Jurkat, Clone E6-1 (cell line): ENCODE measurements at regions not wholly inside any gene's neighbourhood (a gene's known extent, or its start where the extent isn't known, plus 50 kb on each side); places are given as distances from the start of the nearest gene placed in this dataset.

Experiments
- DNase-seq: peaks from one replicate; pipeline ENCODE4 v3.0.0-alpha.2; 2011; ENCODE audit warnings: low read depth, low spot score
- H3K4me3 ChIP-seq: 2 replicates; pipeline ENCODE4 v1.5.1; 2011; ENCODE audit warnings: mild to moderate bottlenecking, low read length, control low read depth, moderate library complexity

GRCh38 chr5:166058660-166059059 is 2232.8 kb upstream of the WWC1 start:
- DNase-seq: no peak
- no peak overlapping the region for H3K4me3 ChIP-seq

GRCh38 chr5:166062094-166062493 is 2229.4 kb upstream of the WWC1 start:
- H3K4me3 ChIP-seq: no peak overlapping the region
- no peak for DNase-seq

- H3K4me3 ChIP-seq: no peak overlapping the region
- DNase-seq: no peak
These were observed 2228.7 kb upstream of the WWC1 start for GRCh38 chr5:166062719-166063118.

- DNase-seq: no peak
These were observed 2228.2 kb upstream of the WWC1 start for GRCh38 chr5:166063261-166063660.

GRCh38 chr5:166068547-166069335 is 2222.7 kb upstream of the WWC1 start:
- no peak overlapping the region for H3K4me3 ChIP-seq
- no peak for DNase-seq

More at GRCh38 chr5:166063261-166063660, 2228.2 kb upstream of the WWC1 start:
- no peak overlapping the region for H3K4me3 ChIP-seq

GRCh38 chr5:166073901-166074581 is 2217.4 kb upstream of the WWC1 start:
- DNase-seq: no peak
- H3K4me3 ChIP-seq: no peak overlapping the region

- no peak for DNase-seq
- H3K4me3 ChIP-seq: no peak overlapping the region
These were observed 2216.6 kb upstream of the WWC1 start for GRCh38 chr5:166074582-166075481.

- DNase-seq: no peak
- H3K4me3 ChIP-seq: no peak overlapping the region
These were observed 2208.1 kb upstream of the WWC1 start for GRCh38 chr5:166083183-166083959.

- no peak overlapping the region for H3K4me3 ChIP-seq
- no peak for DNase-seq
These were observed 2204.9 kb upstream of the WWC1 start for GRCh38 chr5:166086568-166086967.

GRCh38 chr5:166088389-166089039 is 2202.9 kb upstream of the WWC1 start:
- no peak for DNase-seq
- H3K4me3 ChIP-seq: no peak overlapping the region

- H3K4me3 ChIP-seq: no peak overlapping the region
- DNase-seq: no peak
These were observed 2199.5 kb upstream of the WWC1 start for GRCh38 chr5:166091931-166092330.

- no peak for DNase-seq
- H3K4me3 ChIP-seq: no peak overlapping the region
These were observed 2198.1 kb upstream of the WWC1 start for GRCh38 chr5:166093312-166093711.

GRCh38 chr5:166102947-166103346 is 2188.5 kb upstream of the WWC1 start:
- peak; percentile 7 for DNase-seq
- no peak overlapping the region for H3K4me3 ChIP-seq

- no peak overlapping the region for H3K4me3 ChIP-seq
- DNase-seq: no peak
These were observed 2180.4 kb upstream of the WWC1 start for GRCh38 chr5:166111021-166111420.

- H3K4me3 ChIP-seq: no peak overlapping the region
- DNase-seq: no peak
These were observed 2174.1 kb upstream of the WWC1 start for GRCh38 chr5:166117072-166118066.

- DNase-seq: no peak
- no peak overlapping the region for H3K4me3 ChIP-seq
These were observed 2171.9 kb upstream of the WWC1 start for GRCh38 chr5:166119506-166119905.

- H3K4me3 ChIP-seq: no peak overlapping the region
- DNase-seq: no peak
These were observed 2167.7 kb upstream of the WWC1 start for GRCh38 chr5:166123717-166124116.
